Right lobe of liver (tissue), 4 donors: ENCODE measurements at regions not wholly inside any gene's neighbourhood (a gene's known extent, or its start where the extent isn't known, plus 50 kb on each side); places are given as distances from the start of the nearest gene placed in this dataset.

ENCODE experiments used
- POLR2A ChIP-seq: fragments of 450-650 bp; IDR thresholded peaks from one replicate; pipeline ENCODE4 v1.6.1; 2017; ENCODE audit warnings: antibody characterized with exemption, mild to moderate bottlenecking
- TF ChIP-seq, protein P1 (sequence below), 4 donors: fragments of 200-600 bp in 3 of 4; fragments of 450-650 bp in 1 of 4; IDR thresholded peaks; one replicate each; pipeline versions ENCODE4 v1.5.1 to v1.8.0; 2016 to 2022; ENCODE audit warnings: antibody characterized with exemption in 4 of 4, mild to moderate bottlenecking in 2 of 4
- donor health status: DM: no; HTN: no; CAD: no.
- donor health status: DM: no; HTN: no; CAD: no.
- donor health status: DM: no; HTN: yes; CAD: no.

DNA sequence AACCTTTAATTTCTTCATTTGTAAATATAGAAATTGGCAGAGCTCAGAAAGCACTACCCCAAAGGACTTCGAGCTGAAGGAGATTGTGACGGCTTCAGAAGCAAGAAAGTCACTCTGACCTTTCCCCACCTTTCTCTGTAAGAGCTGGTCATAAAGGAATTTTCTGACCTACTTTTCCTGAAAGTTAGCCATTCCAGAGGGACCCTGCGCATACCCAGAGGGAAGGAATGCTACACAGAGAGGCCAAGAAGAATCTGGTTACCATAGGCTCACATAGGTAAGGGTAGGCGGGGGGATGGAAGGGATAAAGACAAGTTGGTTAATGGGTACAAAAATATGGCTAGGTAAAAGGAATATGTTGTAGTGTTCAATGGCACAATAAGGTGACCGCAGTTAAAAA, 1080.3 kb downstream of the ZPLD1 start:
- TF ChIP-seq, protein P1, sequence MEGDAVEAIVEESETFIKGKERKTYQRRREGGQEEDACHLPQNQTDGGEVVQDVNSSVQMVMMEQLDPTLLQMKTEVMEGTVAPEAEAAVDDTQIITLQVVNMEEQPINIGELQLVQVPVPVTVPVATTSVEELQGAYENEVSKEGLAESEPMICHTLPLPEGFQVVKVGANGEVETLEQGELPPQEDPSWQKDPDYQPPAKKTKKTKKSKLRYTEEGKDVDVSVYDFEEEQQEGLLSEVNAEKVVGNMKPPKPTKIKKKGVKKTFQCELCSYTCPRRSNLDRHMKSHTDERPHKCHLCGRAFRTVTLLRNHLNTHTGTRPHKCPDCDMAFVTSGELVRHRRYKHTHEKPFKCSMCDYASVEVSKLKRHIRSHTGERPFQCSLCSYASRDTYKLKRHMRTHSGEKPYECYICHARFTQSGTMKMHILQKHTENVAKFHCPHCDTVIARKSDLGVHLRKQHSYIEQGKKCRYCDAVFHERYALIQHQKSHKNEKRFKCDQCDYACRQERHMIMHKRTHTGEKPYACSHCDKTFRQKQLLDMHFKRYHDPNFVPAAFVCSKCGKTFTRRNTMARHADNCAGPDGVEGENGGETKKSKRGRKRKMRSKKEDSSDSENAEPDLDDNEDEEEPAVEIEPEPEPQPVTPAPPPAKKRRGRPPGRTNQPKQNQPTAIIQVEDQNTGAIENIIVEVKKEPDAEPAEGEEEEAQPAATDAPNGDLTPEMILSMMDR (IDR thresholded peaks at IDR 0.05), result no peak
- no peak for TF ChIP-seq POLR2A
